ENCODE measurements at regions not wholly inside any gene's neighbourhood (a gene's known extent, or its start where the extent isn't known, plus 50 kb on each side); places are given as distances from the start of the nearest gene placed in this dataset.

GRCh38 chr10:78274491-78274890 is 240.8 kb downstream of the RPS24 start:
- no peak for DNase-seq (ENCODE audit: low read depth)

GRCh38 chr10:78276139-78276538 is 242.5 kb downstream of the RPS24 start:
- DNase-seq (ENCODE audit: low read depth), result no peak

- no peak for DNase-seq (ENCODE audit: low read depth)
These were observed 243.8 kb downstream of the RPS24 start for GRCh38 chr10:78277314-78278057.

- no peak for DNase-seq (ENCODE audit: low read depth)
These were observed 244.4 kb downstream of the RPS24 start for GRCh38 chr10:78278058-78278404.

- no peak for DNase-seq (ENCODE audit: low read depth)
These were observed 246.1 kb downstream of the RPS24 start for GRCh38 chr10:78279756-78280155.

- no peak for DNase-seq (ENCODE audit: low read depth)
These were observed 246.9 kb downstream of the RPS24 start for GRCh38 chr10:78280604-78281003.

- DNase-seq (ENCODE audit: low read depth), result no peak
These were observed 248.0 kb downstream of the RPS24 start for GRCh38 chr10:78281627-78282026.

- no peak for DNase-seq (ENCODE audit: low read depth)
These were observed 249.5 kb downstream of the RPS24 start for GRCh38 chr10:78283069-78283682.

GRCh38 chr10:78284381-78284780 is 250.7 kb downstream of the RPS24 start:
- DNase-seq (ENCODE audit: low read depth), result no peak

- DNase-seq (ENCODE audit: low read depth), result no peak
These were observed 251.6 kb downstream of the RPS24 start for GRCh38 chr10:78285226-78285625.

- DNase-seq (ENCODE audit: low read depth), result no peak
These were observed 252.5 kb downstream of the RPS24 start for GRCh38 chr10:78286186-78286585.

GRCh38 chr10:78286668-78287067 is 253.0 kb downstream of the RPS24 start:
- DNase-seq (ENCODE audit: low read depth), result no peak

- DNase-seq (ENCODE audit: low read depth), result no peak
These were observed 254.0 kb downstream of the RPS24 start for GRCh38 chr10:78287618-78288017.

- no peak for DNase-seq (ENCODE audit: low read depth)
These were observed 255.0 kb downstream of the RPS24 start for GRCh38 chr10:78288663-78289062.

- DNase-seq (ENCODE audit: low read depth), result no peak
These were observed 256.6 kb downstream of the RPS24 start for GRCh38 chr10:78290131-78290750.

- DNase-seq (ENCODE audit: low read depth), result no peak
These were observed 258.1 kb downstream of the RPS24 start for GRCh38 chr10:78291722-78292121.

GRCh38 chr10:78292250-78292981 is 258.8 kb downstream of the RPS24 start:
- no peak for DNase-seq (ENCODE audit: low read depth)

GRCh38 chr10:78292982-78293865 is 259.6 kb downstream of the RPS24 start:
- no peak for DNase-seq (ENCODE audit: low read depth)

- DNase-seq (ENCODE audit: low read depth), result no peak
These were observed 261.6 kb downstream of the RPS24 start for GRCh38 chr10:78295242-78295641.

GRCh38 chr10:78296785-78297184 is 263.1 kb downstream of the RPS24 start:
- DNase-seq (ENCODE audit: low read depth), result no peak

GRCh38 chr10:78297997-78298396 is 264.3 kb downstream of the RPS24 start:
- DNase-seq (ENCODE audit: low read depth), result no peak

GRCh38 chr10:78298835-78299234 is 265.2 kb downstream of the RPS24 start:
- DNase-seq (ENCODE audit: low read depth), result no peak

Data from activated gamma-delta T cell treated with anti-CD3 and anti-CD28 coated beads, Interleukin-2, amount 50 U/mL, for 16 hours (primary cell).